Erythroblast (primary cell): ENCODE measurements at regions not wholly inside any gene's neighbourhood (a gene's known extent, or its start where the extent isn't known, plus 50 kb on each side); places are given as distances from the start of the nearest gene placed in this dataset.

Experiments
- GATA1 ChIP-seq: IDR thresholded peaks from 2 replicates; pipeline ENCODE4 v1.6.1; 2011; ENCODE audit warnings: low read depth, mild to moderate bottlenecking, control low read depth, low read length, moderate library complexity
- POLR2A ChIP-seq: IDR thresholded peaks from 2 replicates; pipeline ENCODE4 v1.6.1; 2011; ENCODE audit warnings: mild to moderate bottlenecking, low read length

DNA sequence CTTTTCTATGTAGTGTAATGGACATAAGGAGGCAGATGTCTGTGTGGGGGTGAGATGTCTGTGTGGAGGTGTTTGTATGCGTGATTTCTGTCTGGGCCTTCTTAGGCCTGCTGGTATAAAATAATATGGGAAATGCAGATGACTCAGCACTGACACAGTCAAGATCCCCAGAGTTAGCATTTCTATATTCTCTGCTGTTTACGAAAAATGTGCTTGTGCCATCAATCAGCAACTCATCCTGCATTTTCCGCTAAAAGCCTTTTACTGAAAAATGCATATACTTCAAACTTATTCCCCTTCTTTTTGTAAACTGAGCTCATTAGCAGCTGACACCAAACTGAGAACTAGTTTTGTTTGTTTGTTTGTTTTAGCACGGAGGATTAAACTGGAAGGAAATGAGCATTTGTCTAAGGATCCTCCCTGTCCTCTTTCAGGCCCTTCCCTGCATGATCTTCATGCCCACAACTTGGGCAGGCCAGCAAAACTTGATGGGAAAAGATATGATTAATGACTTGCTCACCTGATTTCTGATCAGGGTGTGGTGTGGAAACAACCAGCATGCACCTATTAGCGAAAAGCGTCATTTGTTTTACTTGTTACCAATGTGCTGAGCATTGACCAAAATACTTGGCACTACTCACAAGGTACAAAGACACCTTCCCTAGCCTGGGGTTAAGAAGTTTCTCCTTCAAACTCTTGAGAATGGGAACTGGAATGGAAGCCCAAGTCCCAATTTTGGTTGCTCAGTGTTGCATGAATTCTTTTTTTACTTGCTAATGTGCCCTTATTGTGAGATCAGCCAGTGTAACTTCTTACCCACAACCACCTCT is 77.4 kb downstream of the NDUFS5 start:
- TF ChIP-seq POLR2A (no peak), GATA1 (no peak)
